SU-DHL-6 (cell line): ENCODE measurements at regions not wholly inside any gene's neighbourhood (a gene's known extent, or its start where the extent isn't known, plus 50 kb on each side); places are given as distances from the start of the nearest gene placed in this dataset.

ENCODE experiments used
- H2AFZ ChIP-seq: fragments of 200-600 bp; sonication (generic); 2 replicates; pipeline ENCODE4 v1.6.1; 2014; ENCODE audit warnings: low read depth, mild to moderate bottlenecking, moderate library complexity, mixed read lengths, antibody characterized with exemption, low read length; ENCODE audit not compliant: severe bottlenecking
- H3F3A ChIP-seq: fragments of 200-600 bp; shearing (Covaris generic); 2 replicates; pipeline ENCODE4 v1.6.0; 2016; ENCODE audit warnings: antibody characterized with exemption, mild to moderate bottlenecking; ENCODE audit not compliant: insufficient read depth
- H3K27ac ChIP-seq: fragments of 200-600 bp; sonication (generic); 2 replicates; pipeline ENCODE4 v1.5.1; 2016; ENCODE audit warnings: low read depth, mild to moderate bottlenecking, low read length, moderate library complexity, mixed read lengths
- H3K27me3 ChIP-seq: fragments of 200-600 bp; sonication (generic), shearing (Covaris generic); 2 replicates; pipeline ENCODE4 v1.6.0; 2014; ENCODE audit warnings: mild to moderate bottlenecking, low read length
- H3K36me3 ChIP-seq: fragments of 200-600 bp; sonication (generic); 2 replicates; pipeline ENCODE4 v1.6.1; 2014; ENCODE audit warnings: mild to moderate bottlenecking, low read length, mixed read lengths
- H3K4me2 ChIP-seq: fragments of 300-600, 200-600 bp; shearing (Covaris generic), sonication (generic); 2 replicates; pipeline ENCODE4 v1.6.0; 2014; ENCODE audit warnings: low read length, low read depth, mild to moderate bottlenecking; ENCODE audit not compliant: poor library complexity, severe bottlenecking
- H3K4me3 ChIP-seq: fragments of 200-600 bp; sonication (generic); 2 replicates; pipeline ENCODE4 v1.5.1; 2014; ENCODE audit warnings: antibody characterized with exemption, low read length, mild to moderate bottlenecking, mixed read lengths; ENCODE audit not compliant: insufficient read depth, poor library complexity, severe bottlenecking
- H3K79me2 ChIP-seq: fragments of 200-600 bp; sonication (generic); 2 replicates; pipeline ENCODE4 v1.6.1; 2014; ENCODE audit warnings: mild to moderate bottlenecking, low read length, moderate library complexity; ENCODE audit not compliant: insufficient read depth
- H3K9ac ChIP-seq: fragments of 200-600 bp; sonication (generic); 2 replicates; pipeline ENCODE4 v1.7.0; 2014; ENCODE audit warnings: mild to moderate bottlenecking, low read length
- H3K9me2 ChIP-seq: fragments of 200-600 bp; sonication (generic); replicated peaks from 2 replicates; pipeline ENCODE4 v1.6.1; 2014; ENCODE audit warnings: low read length; ENCODE audit not compliant: insufficient read depth
- H3K9me3 ChIP-seq: fragments of 200-600 bp; sonication (generic); 2 replicates; pipeline ENCODE4 v1.6.1; 2014; ENCODE audit warnings: low read length, mixed read lengths; ENCODE audit not compliant: insufficient read depth
- H4K20me1 ChIP-seq: fragments of 200-600 bp; sonication (generic); 2 replicates; pipeline ENCODE4 v1.6.1; 2014; ENCODE audit warnings: low read depth, mild to moderate bottlenecking, antibody characterized with exemption, low read length, moderate library complexity, mixed read lengths
- EZH2phosphoT487 ChIP-seq: fragments of 200-600 bp; sonication (generic), shearing (Covaris generic); conservative IDR thresholded peaks from 2 replicates; pipeline ENCODE4 v1.6.1; 2018; ENCODE audit warnings: mild to moderate bottlenecking, antibody characterized with exemption, low read length, moderate library complexity, mixed read lengths
- TF ChIP-seq, protein P1 (sequence below): fragments of 200-600 bp; sonication (generic); IDR thresholded peaks from one replicate; pipeline ENCODE4 v1.5.1; 2017; ENCODE audit warnings: antibody characterized with exemption, mild to moderate bottlenecking, low read length, moderate library complexity; ENCODE audit not compliant: insufficient read depth, poor library complexity, severe bottlenecking

DNA sequence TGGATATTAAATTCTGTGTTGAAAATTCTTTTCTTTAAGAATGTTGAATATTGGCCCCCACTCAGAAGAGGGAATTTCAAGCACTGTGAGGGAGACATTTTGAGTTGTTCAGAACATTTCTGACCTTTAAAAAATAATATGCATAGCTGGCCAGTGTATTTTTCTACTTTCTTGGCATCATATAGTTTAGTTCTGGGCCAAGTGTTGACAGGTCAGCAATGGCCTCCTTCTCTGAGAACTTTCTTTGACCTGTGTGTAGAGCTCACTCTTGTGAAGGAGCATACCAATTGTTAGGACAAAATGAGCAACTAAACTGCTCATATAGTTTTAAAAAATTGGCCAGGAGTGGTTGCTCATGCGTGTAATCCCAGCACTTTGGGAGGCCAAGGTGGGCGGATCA, 376.0 kb downstream of the LRRC70 start:
- Histone ChIP-seq H3K36me3 (no peaks in the 10 kb centered on the region), H3K9ac (no peak overlapping the region), H4K20me1 (no peaks in the 10 kb centered on the region), H3K4me3 (no peak overlapping the region), H3K9me3 (no peaks in the 10 kb centered on the region), H3K27me3 (no peaks in the 10 kb centered on the region), H3F3A (no peaks in the 10 kb centered on the region), H3K9me2 (no peaks in the 10 kb centered on the region), H3K79me2 (no peaks in the 10 kb centered on the region), H2AFZ (no peak overlapping the region), H3K27ac (no peak overlapping the region), H3K4me2 (no peak overlapping the region)
- TF ChIP-seq, protein P1, sequence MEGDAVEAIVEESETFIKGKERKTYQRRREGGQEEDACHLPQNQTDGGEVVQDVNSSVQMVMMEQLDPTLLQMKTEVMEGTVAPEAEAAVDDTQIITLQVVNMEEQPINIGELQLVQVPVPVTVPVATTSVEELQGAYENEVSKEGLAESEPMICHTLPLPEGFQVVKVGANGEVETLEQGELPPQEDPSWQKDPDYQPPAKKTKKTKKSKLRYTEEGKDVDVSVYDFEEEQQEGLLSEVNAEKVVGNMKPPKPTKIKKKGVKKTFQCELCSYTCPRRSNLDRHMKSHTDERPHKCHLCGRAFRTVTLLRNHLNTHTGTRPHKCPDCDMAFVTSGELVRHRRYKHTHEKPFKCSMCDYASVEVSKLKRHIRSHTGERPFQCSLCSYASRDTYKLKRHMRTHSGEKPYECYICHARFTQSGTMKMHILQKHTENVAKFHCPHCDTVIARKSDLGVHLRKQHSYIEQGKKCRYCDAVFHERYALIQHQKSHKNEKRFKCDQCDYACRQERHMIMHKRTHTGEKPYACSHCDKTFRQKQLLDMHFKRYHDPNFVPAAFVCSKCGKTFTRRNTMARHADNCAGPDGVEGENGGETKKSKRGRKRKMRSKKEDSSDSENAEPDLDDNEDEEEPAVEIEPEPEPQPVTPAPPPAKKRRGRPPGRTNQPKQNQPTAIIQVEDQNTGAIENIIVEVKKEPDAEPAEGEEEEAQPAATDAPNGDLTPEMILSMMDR, result no peak
- no peak for TF ChIP-seq EZH2phosphoT487

DNA sequence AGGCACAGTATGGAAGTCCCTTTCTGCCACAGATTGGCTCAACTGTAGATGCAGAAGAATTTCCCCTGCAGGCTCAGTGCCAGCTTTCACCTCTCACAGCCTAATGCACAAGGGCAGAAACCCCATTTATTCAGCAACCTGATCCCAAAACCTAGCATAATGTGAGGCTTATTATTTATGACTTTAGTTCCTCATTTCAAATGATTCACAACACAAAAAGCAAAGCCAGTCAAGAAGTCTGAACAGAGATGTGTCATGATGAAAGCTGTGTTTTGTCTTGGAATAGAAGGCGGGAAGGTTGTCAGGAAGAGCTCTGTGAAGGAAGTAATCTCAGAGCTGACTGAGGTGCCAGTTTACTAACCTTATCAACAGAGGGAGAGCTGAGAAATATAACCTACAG, 369.7 kb downstream of the LRRC70 start:
- Histone ChIP-seq H3K9ac (no peak overlapping the region), H3K9me2 (no peaks in the 10 kb centered on the region), H3K4me3 (no peak overlapping the region), H3K79me2 (no peaks in the 10 kb centered on the region), H3F3A (no peaks in the 10 kb centered on the region), H3K27ac (no peak overlapping the region), H2AFZ (no peak overlapping the region), H3K36me3 (no peaks in the 10 kb centered on the region), H3K4me2 (no peak overlapping the region), H4K20me1 (no peaks in the 10 kb centered on the region), H3K9me3 (no peaks in the 10 kb centered on the region), H3K27me3 (no peaks in the 10 kb centered on the region)
- no peak for TF ChIP-seq EZH2phosphoT487
- TF ChIP-seq, protein P1, result no peak

DNA sequence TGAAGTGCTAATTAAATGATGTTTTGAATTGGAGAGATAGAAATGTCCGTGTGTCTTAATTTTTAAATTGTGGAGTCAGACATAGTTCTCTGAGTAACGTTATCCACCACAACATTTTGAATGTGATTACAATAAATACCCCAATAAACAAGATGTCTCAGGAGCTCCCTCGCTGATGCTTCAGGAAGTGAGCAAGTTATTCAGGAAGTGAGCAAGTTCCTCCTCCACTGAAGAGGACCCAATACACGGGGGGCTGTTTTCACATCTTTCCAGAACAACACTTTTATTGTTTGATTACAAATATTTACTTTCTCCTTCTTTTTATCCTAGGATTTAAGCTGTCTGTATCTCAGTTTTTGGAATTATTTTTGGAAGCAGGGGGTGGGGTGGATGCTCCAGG, 363.8 kb downstream of the LRRC70 start:
- H3K9me2 ChIP-seq, result no peaks in the 10 kb centered on the region
- no peaks in the 10 kb centered on the region for H3F3A ChIP-seq
- H2AFZ ChIP-seq, result no peak overlapping the region
- H4K20me1 ChIP-seq, result no peaks in the 10 kb centered on the region
- H3K4me3 ChIP-seq, result no peak overlapping the region
- no peaks in the 10 kb centered on the region for H3K79me2 ChIP-seq
- no peaks in the 10 kb centered on the region for H3K36me3 ChIP-seq
- no peak overlapping the region for H3K9ac ChIP-seq
- no peak overlapping the region for H3K4me2 ChIP-seq
- no peaks in the 10 kb centered on the region for H3K9me3 ChIP-seq
- TF ChIP-seq EZH2phosphoT487, result no peak
- TF ChIP-seq, protein P1, result no peak
- H3K27me3 ChIP-seq, result no peaks in the 10 kb centered on the region
- no peak overlapping the region for H3K27ac ChIP-seq
